Left lobe of liver (tissue), 2 donors: ENCODE measurements at regions not wholly inside any gene's neighbourhood (a gene's known extent, or its start where the extent isn't known, plus 50 kb on each side); places are given as distances from the start of the nearest gene placed in this dataset.

Experiments used
- ATAC-seq: fragments of 200-7000 bp; cut with Tn5 transposase; one replicate; pipeline ENCODE4 v1.9.1; 2020; ENCODE audit warnings: mild to moderate bottlenecking, moderate library complexity
- DNase-seq: peaks from one replicate; pipeline ENCODE4 v3.0.0-alpha.2; 2020; ENCODE audit warnings: low spot score
- donor health status: DM: no; HTN: no; CAD: no; lungs with moderate emphysema.
- donor health status: DM: no; HTN: yes; CAD: no.

DNA sequence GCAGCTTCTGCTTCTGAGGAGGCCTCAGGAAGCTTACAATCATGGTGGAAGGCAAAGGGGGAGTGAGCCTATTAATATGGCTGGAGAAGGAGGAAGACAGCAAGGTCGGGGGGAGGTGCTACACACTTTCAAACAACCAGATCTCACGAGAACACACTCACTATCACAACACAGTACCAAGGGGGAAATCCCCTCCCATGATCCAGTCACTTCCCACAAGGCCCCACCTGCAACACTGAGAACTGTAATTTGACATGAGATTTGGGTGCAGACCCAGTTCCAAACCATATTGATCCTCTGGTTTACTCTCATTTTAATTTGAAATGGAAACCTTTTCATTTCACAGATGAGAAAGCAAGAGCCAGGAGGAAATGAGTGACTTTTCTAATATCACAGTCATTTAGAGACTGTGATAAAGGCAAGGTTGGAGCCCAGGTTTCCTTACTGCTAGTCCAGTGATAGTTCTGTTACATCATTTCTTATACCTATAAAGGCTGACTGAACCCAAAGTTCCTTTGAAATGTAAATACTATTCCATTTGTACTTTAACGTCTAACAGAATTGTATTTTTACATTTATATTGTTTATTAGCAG is 105.8 kb upstream of the GAP43 start:
- DNase-seq (no peak), ATAC-seq (no peak)

DNA sequence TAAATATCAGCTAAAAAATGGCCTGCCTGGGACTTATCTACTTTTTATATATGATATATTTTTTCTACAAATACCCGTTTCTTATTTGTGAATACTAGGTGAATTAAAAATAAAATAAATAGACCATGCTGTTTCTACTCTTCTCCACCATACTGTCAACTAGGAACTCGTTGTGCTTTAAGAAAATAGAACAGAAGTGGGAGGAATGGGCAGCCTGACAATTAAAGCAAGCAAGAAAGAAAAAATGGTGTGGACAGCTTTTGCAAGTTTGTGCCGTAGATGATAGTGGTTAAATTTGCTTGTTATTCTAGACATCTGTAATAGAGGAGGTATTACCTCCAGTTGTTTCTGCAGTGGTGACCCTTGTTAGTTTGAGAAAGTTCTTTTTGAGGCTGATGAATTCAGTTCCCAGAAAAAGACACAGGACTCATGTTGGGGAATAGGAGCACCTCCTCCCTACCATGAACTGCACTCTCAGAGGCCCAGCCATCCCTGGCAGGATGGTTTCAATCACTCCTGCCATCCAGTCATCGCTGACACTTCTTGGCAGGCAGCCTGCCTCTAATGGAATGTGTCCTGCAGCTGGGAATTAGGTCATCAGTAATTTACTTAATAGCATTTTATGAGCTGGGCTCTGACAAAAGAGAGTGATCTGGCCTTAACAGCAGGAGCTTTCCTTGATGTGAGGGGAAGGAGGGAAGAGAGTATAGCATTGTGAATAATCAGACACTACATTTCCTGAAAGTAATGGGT is 105.0 kb upstream of the GAP43 start:
- DNase-seq (no peak), ATAC-seq (no peak)

- ATAC-seq (no peak), DNase-seq (no peak)
These were observed 103.1 kb upstream of the GAP43 start for GRCh38 chr3:115520241-115520640.

DNA sequence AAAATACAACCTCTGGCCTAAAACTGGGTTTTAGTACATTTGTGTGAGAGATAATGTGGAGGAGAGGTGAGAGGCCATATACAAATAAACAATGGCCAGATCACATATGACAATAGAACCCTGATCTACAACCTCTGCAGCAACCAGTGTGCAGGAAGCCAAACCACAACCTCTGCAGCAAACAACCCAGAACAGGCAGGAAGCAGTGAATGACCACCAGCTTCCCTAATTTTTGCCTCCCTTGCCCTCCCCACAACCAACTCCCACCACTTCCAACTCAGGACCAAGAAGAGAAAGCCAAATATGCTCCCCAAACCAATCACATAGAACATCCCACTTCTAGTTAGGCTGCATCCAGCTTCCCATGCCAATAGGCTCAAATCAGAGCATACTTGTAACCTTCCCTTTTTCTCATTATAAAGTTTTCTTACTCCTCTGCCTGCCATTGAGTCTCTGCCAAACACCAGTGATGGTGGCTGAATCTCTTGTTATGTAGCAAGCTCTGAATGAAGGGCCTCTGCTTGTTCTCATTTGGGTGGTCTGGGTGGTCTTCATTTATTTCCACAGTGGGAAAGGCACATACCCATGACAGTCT is 102.6 kb upstream of the GAP43 start:
- DNase-seq, result no peak
- ATAC-seq, result no peak

GRCh38 chr3:115523458-115523857 is 99.9 kb upstream of the GAP43 start:
- DNase-seq (no peak), ATAC-seq (no peak)

DNA sequence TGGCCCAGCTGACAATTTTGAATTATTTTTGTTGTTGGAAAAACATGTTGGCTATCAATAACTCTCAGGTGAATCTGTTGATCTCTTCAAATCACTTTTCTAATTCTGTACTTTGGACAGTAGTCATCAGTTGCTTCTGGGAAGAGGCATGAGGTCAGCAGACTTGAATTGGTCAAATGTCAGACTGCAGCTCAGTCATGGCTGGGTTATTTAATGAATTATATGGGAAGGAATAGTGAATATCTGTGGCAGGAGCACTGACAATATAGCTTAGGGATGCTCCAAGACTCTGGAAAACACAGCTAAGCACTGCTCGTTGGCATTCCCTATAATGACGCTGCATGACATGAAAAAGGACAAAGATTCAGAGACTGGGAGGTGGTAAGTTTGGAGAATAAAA is 98.8 kb upstream of the GAP43 start:
- DNase-seq (no peak), ATAC-seq (no peak)

- ATAC-seq (no peak), DNase-seq (no peak)
These were observed 97.6 kb upstream of the GAP43 start for GRCh38 chr3:115525731-115526130.

GRCh38 chr3:115533218-115533617 is 90.1 kb upstream of the GAP43 start:
- DNase-seq (no peak), ATAC-seq (no peak)

DNA sequence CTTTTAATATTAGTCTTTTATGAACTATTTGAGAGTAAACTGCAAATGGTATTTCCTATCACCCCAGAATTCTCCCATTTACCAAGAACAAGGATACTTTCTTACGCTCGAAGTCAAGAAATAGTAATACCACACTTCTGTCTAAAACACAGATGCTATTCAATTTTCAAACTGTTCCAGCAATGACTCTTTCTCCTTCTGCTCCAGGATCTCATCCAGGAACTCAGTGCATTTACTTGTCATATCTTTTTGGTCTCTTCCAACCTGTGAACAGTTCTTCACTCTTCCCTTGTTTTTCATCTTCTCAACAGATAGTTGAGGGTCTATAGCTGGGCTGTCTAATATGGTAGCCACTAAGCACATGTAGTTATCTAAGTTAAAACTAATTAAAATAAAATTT is 87.1 kb upstream of the GAP43 start:
- no peak for ATAC-seq
- no peak for DNase-seq

DNA sequence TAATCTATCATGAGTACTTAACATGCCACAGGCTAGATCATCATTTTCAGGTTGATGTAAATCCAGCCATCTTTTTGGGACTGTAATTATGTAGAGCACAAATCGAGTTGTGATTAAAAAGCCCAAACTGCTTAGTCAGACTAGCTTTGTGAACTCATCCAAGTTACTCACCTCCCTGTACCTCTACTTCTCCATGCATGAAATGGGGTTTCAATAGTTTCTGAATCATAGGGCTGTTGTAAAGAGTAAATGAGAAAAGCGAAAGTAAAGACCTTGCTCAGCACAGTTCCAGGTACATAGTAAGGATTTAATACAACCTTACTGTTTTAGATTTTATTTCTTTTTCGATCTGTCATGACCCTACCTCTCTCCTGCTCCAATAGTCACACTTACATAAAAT is 85.6 kb upstream of the GAP43 start:
- DNase-seq (no peak), ATAC-seq (no peak)

DNA sequence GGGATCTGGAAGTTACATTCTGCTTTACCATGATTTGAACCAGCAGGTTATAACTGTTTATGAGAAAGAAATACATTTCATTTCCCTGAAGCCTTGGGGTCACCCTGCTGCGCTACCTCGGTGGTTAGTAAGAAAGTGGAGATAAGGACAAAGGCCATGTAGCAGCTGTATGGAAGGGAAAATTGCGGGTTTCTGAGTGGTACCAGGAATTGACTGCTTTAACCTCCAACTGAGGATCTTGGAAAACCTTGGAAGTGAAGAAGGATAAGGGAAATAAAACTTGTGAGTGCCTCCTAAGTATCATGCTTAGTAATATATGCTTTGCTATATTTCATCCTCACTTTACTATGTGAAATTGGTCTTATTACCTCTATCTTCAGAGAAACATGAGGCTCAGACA is 76.1 kb upstream of the GAP43 start:
- DNase-seq (no peak), ATAC-seq (no peak)

DNA sequence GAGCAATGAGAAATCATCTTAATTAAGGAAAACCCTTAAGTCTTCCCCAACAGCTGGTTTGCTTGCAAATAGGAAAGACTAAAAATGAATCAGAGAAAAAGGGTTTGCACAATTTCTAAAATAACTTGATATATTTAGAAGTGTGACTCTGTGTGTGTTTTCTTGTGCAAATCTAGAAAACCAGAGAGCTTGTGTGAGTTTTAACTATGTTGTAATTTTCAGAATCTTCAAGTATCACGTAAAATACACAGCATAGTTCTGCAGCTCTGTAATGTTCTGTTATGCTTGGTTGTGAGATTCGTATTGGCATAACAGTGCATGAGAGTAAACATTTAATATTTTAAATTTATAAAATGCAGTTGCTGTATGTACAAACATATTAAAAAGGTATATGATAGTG is 74.7 kb upstream of the GAP43 start:
- DNase-seq, result no peak
- no peak for ATAC-seq

- ATAC-seq (no peak), DNase-seq (no peak)
These were observed 74.2 kb upstream of the GAP43 start for GRCh38 chr3:115549071-115549470.

DNA sequence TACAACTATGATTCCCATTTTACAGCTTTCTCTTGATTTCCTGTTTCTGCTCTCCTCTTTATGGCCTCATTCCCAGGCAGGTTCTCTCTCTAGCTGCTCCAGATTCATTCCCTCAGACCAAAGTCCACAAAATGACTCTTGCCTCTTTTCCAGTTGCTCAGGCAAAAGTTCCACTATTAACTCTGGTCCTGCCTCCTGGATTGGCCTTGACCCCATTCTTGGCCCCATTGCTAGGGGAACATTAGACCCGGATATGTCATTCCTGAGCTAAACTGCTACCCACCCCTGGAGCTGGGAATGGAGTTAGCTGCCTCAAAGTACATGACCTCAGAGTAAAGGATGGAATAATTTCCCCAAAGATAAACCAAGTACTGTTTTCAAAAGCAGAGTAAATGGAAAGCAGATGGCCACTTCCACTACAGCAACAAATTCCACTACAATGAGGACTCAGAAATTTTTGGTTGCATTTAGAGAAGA is 73.0 kb upstream of the GAP43 start:
- DNase-seq, result peak; percentile 46
- ATAC-seq, result peak; percentile 91

DNA sequence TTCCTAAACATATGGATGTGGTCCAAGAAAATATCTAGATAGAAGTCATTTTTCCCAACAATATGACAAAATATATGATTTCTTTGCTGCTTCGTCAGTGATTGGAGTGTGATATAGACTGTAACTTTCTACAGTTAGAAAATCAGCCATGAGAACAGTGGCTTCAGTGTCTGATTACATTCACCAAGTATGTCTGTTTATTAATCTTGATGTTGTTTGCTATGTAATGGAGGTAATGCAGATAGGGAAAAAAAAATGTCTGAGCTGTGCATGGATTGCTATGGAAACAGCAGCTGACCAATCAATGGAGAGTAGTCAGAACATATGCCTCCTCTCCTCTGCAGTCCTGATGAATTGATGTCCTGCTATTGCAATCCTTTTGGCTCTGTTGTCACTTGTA is 72.3 kb upstream of the GAP43 start:
- ATAC-seq (no peak), DNase-seq (no peak)

DNA sequence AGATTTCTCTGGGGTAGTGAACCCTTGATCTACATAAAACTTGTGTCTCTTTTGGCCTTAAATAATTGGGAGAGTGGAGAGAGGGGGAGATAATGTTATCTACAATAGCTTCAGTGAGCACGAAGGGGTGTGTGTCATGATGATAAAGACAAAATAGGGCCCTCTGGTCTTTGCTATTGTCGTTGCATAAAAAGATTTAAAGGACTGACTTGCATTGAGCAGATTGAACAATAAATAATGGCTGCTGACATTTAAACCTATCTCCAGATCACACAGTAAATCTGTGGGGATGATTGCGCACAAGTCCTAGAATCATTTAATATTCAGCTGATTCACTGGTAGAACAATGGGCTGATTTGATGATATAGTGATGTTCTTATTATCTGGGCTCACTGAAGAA is 71.3 kb upstream of the GAP43 start:
- ATAC-seq, result no peak
- no peak for DNase-seq

DNA sequence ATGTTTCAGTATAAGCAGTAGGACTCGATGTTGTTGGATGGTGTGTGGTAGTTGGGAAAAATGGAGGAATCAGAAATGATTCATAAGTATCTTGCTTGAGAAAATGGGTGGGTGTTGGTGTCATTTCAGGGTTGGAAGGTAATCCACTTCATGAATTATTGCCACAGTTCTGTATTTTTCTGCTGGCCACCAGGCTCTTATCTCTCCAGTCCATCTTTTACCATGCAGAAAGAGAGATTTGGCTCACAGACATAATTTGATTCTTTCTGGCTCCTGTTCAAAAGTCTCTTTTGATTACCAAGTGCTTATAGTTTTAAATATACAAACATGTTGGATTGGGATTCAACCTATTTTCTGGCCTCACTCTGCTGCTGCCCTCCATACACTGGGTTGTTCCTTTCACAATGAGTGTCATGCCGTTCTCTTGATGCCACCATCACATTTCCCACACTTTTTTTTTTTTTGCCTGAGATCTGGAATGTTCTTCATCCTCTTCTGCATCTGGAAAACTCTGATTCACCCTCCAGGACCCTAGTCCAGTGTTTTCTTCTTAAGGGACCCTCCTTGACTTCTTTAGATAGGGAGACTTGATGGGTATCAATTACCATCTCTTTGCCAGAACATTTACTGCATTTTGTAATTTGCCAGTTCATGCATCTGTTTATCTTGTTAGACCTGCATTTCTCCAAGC is 69.4 kb upstream of the GAP43 start:
- ATAC-seq, result no peak
- no peak for DNase-seq

- DNase-seq (no peak), ATAC-seq (no peak)
These were observed 68.9 kb upstream of the GAP43 start for GRCh38 chr3:115554487-115554807.

GRCh38 chr3:115562636-115563267 is 60.6 kb upstream of the GAP43 start:
- no peak for DNase-seq

GRCh38 chr3:115563984-115564383 is 59.3 kb upstream of the GAP43 start:
- ATAC-seq (no peak), DNase-seq (no peak)

More at GRCh38 chr3:115562636-115563267, 60.6 kb upstream of the GAP43 start:
- no peak for ATAC-seq

DNA sequence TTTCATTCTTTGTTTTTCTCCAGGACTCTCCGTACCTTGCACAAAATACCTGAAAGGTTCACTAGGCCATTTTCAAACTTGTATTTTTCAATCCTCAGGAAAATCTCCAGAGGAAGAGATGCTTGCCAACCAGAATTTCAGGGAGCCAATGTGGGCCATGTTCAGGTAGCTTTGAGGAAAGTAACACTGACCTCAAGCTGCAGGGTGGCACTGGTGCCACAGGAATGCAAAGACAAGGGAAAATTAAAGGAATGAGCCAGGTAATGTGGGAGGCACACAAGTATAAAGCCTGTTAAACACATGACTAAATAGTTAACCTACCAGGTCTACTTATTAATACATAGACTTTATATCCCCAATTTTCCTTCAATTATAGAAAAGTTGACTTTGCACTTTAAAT is 51.9 kb upstream of the GAP43 start:
- ATAC-seq (no peak), DNase-seq (no peak)
